ENCODE measurements at regions not wholly inside any gene's neighbourhood (a gene's known extent, or its start where the extent isn't known, plus 50 kb on each side); places are given as distances from the start of the nearest gene placed in this dataset.

GRCh38 chr1:185656663-185657062, 77.5 kb upstream of the HMCN1 start:
- TF ChIP-seq, protein P1, sequence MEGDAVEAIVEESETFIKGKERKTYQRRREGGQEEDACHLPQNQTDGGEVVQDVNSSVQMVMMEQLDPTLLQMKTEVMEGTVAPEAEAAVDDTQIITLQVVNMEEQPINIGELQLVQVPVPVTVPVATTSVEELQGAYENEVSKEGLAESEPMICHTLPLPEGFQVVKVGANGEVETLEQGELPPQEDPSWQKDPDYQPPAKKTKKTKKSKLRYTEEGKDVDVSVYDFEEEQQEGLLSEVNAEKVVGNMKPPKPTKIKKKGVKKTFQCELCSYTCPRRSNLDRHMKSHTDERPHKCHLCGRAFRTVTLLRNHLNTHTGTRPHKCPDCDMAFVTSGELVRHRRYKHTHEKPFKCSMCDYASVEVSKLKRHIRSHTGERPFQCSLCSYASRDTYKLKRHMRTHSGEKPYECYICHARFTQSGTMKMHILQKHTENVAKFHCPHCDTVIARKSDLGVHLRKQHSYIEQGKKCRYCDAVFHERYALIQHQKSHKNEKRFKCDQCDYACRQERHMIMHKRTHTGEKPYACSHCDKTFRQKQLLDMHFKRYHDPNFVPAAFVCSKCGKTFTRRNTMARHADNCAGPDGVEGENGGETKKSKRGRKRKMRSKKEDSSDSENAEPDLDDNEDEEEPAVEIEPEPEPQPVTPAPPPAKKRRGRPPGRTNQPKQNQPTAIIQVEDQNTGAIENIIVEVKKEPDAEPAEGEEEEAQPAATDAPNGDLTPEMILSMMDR (IDR thresholded peaks at IDR 0.05 in 8 of 11, conservative IDR thresholded peaks at IDR 0.05 in 3 of 11) = no peak
- no peak for TF ChIP-seq POLR2A (IDR thresholded peaks at IDR 0.05)
